AG09319 (cell line): ENCODE measurements at regions not wholly inside any gene's neighbourhood (a gene's known extent, or its start where the extent isn't known, plus 50 kb on each side); places are given as distances from the start of the nearest gene placed in this dataset.
"Not testable (repeated sequence)": the region's sequence is repeated elsewhere in the genome, so short reads cannot be mapped to it uniquely, and the experiment has no call there.

ENCODE experiments used
- DNase-seq: peaks from one replicate; pipeline ENCODE4 v3.0.0-alpha.2; 2010; ENCODE audit warnings: low read depth; ENCODE audit errors: extremely low read depth
- TF ChIP-seq, protein P1 (sequence below): IDR thresholded peaks from 2 replicates; pipeline ENCODE4 v1.5.1; 2011; ENCODE audit warnings: low read depth, mild to moderate bottlenecking, inconsistent platforms, low read length, moderate library complexity

DNA sequence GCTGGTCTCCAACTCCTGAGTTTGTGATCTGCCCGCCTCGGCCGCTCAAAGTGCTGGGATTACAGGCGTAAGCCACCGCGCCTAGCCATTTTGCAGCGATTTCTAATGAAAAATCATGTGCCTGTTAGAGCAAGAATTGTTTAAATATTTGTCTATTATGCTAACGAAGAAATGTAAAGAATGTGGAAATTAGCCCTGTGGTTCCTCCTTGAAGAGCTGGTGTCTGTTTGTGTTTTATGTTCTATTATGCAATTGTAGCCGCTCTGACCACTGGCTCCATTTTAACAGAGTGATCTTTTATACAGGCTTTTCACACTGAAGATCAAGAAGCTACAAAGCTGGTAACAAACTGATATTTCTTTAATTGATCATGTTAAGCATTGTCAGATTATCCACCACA, 217.3 kb downstream of the USP22 start:
- DNase-seq: no peak
- TF ChIP-seq, protein P1, sequence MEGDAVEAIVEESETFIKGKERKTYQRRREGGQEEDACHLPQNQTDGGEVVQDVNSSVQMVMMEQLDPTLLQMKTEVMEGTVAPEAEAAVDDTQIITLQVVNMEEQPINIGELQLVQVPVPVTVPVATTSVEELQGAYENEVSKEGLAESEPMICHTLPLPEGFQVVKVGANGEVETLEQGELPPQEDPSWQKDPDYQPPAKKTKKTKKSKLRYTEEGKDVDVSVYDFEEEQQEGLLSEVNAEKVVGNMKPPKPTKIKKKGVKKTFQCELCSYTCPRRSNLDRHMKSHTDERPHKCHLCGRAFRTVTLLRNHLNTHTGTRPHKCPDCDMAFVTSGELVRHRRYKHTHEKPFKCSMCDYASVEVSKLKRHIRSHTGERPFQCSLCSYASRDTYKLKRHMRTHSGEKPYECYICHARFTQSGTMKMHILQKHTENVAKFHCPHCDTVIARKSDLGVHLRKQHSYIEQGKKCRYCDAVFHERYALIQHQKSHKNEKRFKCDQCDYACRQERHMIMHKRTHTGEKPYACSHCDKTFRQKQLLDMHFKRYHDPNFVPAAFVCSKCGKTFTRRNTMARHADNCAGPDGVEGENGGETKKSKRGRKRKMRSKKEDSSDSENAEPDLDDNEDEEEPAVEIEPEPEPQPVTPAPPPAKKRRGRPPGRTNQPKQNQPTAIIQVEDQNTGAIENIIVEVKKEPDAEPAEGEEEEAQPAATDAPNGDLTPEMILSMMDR: no peak

DNA sequence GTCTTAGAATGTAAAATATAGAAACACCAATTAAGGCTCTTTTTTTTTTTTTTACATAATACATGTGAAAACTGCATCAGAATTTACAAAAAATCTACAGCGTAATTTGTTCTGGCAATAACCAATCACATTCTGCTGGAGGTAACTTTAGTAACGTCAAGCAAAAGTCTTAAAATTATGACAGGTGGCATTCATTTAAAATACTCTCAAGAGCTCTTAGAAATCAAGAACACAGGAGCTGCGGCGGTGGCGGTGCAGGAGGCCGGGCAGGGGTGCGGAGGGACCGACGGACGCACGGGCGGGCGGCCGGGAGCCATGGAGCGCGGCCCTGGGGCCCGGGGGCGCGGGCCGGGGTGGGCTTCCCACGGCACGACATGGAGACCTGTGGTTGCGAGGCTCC, 202.4 kb downstream of the USP22 start:
- not testable (repeated sequence) for DNase-seq

DNA sequence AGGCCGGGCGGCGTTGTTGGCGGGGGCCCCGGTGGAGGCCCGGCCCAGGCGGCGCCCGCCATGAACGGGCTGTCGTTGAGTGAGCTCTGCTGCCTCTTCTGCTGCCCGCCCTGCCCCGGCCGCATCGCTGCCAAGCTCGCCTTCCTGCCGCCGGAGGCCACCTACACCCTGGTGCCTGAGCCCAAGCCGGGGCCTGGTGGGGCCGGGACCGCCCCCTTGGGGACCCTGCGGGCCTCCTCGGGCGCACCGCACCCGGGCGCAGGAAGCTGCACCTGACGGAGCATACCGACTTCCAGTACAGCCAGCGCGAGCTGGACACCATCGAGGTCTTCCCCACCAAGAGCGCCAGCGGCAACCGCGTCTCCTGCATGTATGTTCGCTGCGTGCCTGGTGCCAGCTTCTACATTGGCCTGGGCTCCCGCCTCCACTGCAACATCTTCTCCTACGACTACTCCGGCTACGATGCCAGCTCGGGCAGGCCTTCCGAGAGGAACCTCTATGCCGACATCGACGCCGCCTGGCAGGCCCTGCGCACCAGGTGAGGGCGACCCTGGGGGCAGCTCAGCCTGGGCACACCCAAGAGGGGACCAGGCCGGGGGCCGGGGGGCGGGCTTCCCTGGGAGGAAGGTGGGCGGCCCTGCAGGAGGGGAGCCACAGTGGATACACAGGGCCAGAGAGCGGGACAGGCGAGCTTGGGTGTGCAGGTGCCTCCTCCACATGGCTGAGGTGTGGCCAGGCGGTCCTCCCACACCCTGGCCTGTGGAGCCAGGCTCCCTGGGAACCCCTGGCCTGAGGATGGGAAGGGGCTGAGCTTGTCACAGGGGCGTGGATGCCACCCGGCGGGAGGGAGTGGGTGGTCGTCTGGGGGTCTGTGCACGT, 201.6 kb downstream of the USP22 start:
- not testable (repeated sequence) for DNase-seq

DNA sequence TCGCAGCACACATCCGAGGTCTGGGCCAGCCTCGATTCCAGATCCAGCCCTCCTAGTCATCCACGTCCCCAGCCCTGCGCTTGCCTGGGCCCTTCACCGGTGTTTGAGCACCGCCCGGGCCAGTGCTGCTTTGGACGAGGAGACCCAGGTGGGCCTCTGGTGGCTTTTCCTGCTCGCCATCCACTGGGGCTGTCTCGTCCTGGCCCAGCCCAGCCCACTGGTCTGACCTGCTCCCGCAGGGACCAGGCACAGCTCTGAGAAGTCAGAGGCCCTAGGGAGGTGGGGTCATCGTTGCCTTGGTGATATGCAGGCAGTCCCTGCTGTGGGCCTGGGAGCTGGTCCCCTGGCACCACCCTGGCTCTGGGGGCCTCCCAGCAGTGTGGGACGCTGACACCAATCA, 200.8 kb downstream of the USP22 start:
- not testable (repeated sequence) for DNase-seq

DNA sequence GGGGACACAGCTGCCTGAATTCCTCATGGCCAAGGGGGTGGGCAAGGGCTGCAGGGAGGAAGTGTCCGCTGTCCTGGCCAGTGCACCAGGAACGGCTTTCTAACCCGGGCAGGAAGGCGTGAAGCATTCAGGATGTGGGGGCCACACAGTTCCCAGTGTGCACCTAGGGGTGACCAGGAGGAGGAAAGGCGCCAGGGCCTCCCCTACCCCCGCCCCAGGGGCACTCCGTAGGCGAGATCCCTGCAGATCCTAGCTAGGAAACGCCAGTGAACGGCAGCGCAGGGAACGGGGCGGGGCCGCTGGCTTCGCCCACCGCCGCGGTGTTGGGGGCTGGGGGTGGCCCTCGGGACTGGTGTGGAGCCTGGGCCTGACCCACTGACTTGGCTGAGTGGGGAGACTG, 199.6 kb downstream of the USP22 start:
- not testable (repeated sequence) for DNase-seq

DNA sequence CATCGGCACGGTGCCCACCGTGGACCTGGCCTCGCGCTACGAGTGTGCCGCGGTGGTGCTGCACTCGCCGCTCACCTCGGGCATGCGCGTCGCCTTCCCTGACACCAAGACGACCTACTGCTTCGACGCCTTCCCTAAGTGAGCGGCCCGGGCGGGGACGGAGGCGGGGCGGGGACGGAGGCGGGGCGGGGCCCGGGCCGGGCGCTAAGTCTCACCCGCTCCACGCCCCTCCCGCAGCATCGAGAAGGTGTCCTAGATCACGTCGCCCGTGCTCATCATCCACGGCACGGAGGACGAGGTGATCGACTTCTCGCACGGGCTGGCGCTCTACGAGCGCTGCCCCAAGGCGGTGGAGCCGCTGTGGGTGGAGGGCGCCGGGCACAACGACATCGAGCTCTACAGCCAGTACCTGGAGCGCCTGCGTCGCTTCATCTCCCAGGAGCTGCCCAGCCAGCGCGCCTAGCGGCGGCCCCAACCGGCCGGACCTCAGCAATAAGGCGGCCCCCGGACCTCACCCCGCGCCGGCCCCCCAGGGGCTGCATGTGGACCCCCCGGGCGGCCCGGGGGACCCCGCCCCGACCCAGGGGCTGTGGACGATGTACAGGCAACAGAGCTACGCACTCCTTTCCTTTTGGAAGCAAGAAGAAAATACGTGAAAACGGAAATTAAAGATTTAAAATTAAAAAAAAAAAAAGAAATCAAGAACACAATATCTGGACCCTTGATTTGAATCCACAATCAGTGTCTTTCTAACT, 198.8 kb downstream of the USP22 start:
- DNase-seq: not testable (repeated sequence)

DNA sequence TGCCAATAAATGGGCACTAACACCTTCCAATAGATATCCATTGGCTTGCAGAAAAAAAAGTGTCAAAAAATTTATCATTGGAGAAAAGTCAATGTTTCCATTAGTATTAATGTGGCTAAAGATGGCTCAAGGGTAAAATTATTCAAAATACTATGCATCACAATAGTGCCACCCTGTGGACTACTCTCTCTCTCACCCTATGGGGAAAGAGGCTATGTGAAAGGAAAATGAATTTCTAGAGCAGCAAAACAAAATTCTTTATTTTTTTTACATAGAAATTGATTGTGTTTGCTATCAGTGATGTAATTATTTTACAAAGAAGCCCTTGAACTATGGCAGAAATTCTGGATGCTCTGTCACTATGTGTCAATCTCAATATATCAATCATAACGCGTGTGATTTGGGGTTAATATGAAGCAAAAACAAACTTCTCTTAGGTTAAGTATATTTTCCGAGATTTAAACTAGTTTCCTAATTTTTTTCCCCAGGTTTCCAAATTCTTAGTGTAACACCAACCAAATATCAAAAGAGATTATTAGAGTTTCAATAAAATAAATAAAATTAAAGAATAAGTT, 193.9 kb downstream of the USP22 start:
- DNase-seq: not testable (repeated sequence)
- TF ChIP-seq, protein P1: peak; percentile 21

DNA sequence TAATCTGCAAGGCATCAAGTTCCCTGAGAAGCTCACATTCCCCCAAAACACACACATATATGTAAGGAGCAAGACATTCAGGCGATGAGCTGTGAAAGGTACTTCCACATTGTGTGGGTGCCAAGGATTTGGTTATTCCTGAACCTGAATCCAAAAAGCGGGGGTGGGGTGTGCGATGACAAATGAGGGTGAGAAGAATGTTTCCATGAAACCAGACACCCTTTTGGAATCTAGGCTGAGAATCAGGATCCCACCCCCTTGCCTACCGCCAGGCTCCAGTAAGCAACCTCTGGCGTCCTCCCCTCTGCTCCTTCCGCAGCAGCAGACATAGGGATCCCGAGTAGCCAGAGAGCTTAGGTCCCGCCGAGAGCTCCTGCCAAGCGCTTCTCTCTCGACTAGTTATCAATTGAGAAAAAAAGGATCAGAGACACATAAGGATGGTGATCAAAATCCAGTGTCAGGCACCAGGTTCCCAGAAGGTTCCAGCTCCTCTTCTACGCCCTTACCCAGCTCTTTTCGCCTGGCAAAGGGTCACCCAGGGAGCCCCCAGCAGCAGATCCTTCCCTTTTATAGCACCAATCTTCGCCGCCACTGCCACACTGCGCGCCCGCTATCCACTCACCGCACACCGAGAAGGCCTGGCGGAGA, 191.1 kb downstream of the USP22 start:
- not testable (repeated sequence) for DNase-seq

DNA sequence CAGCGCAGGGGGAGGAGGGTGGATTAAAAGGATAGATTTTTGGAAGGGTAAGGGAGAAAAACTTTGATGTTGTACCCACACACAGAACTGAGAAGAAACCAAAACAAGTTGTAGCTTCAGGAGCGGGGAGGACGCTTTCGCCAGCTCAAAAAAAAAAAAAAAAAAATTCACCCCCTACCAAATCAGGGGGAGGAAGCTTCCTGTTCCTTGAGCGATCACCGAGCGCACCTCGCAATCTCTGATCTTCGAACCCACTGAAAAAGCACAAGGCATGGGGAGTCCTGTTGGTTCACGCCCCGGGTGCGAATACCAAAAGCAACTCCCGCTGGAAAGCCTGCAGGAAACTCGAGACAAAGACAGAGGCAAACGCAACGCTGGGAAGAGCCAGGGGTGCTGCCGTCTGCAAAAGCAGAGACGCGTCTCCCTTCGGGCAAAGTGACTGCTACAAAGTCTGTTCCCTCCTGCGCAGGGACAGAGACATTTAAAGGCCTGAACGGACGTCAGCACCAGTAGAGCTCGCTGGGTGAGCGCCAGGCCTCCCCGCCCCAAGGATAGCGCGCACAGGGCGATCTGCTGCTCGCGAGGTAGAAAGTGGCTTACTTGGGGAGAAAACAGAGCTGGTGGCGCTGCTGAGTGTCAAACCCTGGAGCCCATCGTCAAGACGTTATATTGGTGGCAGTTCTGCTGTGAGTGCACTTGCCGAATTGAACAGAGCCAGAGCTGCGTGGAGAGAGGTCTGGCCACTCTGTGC, 190.4 kb downstream of the USP22 start:
- no peak for DNase-seq
- TF ChIP-seq, protein P1: no peak

DNA sequence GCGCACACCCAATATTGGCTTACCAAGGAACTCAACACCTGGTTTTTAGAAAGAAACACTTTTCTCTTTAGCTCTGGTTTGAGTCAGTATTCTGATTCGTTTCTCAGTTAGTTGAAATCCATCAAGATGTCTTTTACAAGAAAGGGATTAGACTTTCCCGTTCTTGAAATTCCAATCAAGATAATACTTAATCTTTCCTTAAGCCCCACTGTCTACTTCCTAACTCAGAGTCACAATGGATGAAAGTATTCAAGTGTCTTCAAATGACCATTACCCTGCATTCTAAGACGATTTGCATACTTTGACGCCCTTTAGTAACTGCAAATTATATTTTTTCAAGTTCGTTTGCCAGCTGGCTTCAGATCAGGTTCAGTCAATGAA, 189.8 kb downstream of the USP22 start:
- TF ChIP-seq, protein P1: no peak
- no peak for DNase-seq

DNA sequence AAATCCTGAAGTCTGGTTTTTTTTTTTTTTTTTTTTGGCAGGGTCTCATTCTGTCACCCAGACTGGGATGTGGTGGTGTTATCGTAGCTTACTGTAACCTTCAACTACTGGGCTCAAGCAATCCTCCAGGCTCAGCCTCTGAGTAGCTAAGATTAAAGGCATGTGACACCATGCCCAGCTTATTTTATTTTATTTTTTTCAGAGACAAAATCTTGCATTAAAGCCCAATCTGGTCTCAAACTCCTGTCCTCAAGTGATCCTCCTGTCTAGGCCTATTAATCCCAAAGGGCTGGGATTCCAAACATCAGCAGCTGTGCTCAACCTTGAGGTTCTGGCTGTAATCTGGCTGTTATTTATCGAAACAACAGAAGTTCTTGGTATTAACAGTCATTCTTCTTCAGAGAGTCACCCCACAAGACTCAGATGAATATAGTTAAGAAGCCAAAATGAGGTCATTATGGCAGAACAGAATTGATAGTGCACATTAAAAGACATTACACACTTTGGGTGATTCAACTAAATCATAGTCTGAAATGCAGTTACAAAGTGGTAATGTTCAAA, 186.8 kb downstream of the USP22 start:
- not testable (repeated sequence) for DNase-seq

DNA sequence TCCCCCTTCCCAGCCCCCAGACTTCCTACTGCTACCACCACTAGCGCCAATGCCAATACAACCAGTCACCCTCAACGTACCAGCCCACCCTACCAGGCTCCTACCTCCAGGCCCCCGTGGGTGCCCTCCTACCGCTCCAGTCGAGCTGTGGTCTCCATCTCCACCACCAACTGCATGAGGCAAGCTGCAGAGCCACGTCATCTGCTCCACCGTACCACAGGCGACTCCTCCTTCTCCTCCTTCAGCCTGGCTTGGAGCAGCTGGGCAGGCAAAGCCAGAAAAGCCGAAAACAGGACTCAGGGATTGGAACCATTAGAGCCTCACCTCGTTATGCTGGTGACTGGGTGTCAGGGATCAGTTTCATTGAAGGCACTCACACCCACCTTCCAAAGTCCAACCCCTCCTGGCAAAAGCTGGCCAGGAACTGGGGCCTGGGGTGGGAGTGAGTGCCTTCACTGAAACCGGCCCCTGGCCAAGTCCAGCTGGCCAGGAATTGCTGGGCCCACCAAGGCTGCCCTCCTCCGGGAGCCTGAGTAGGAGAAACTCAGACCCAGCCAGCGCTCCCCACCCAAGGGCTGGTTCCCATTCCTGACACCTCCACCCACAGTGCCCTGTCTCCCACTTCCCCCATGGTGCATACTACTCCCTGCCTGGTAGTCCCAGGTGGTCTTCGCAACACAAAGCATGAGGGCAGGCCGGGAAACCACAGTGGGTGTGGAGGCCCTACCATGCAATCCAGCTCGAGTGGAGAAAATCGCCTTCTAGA, 176.2 kb downstream of the USP22 start:
- not testable (repeated sequence) for DNase-seq

DNA sequence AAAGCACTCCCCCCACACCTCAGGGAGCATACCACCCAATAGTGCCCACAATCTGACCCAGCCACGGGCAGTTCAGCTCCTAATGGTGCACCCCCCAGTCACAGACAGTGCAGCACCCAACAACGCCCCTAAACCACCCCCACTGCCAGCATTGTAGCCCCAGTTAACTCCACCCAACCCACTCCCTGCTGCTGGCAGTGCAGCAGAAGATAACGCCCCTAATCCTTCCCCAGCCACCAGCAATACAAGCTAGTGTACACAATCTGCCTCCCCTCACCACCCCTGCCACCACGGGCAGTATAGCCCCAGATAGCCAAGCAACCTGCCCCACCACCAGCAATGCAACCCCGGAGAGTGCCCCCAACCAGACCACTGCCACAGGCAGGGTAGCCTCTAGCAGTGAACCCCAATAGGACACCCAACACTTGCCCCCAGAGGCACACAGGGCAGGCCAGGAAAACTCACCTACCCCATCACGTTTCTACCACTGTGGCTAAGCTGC, 175.3 kb downstream of the USP22 start:
- not testable (repeated sequence) for DNase-seq
